NCI-H226 (cell line): ENCODE measurements at regions not wholly inside any gene's neighbourhood (a gene's known extent, or its start where the extent isn't known, plus 50 kb on each side); places are given as distances from the start of the nearest gene placed in this dataset.

ENCODE experiments used
- DNase-seq: peaks from one replicate; pipeline ENCODE4 v3.0.0-alpha.2; 2015

DNA sequence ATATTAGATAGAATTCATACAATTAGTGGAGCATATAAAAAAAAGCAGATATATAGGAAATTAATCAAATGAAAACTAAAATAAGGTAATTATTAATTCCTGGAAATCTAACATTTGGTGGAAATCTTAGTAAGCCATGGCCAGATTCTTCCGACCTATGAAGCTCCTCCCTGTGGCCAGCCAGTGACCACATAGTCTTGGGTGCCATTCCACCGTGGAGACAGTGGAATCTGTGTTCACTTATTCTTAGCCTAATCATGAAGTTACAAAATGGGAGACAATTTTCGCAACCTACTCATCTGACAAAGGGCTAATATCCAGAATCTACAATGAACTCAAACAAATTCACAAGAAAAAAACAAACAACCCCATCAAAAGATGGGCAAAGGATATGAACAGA is 241.9 kb upstream of the FLRT2 start:
- DNase-seq: no peak

GRCh38 chr14:85291731-85292130 is 238.2 kb upstream of the FLRT2 start:
- no peak for DNase-seq

DNA sequence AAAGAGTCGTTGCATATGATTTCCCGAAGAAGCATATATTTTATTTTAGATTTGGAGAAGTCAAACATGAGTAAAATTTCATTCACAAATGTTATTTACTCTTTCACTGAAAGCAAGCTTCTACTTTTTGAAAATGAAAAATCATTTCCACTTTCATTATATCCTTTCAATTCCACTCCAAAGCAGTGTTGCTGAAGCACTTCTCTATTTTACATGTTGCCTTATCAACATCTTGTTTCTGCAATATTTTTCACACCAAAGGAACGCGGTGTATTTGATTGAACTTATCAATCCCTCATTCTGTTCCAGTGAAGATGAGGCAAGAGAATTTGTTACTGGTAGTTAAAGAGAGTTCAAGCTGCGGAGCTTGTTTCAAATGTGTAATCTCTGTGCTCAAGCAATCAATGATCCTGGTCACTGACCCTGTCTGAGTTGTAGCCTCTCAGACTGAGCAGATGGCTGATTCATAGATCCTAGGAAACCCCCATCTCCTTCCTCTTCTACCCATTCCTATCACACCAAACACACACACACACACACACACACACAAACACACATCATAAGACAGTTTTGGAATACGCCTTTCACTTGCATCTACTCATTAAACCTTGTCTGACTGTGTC is 236.2 kb upstream of the FLRT2 start:
- no peak for DNase-seq

GRCh38 chr14:85295318-85295717 is 234.6 kb upstream of the FLRT2 start:
- DNase-seq: no peak

GRCh38 chr14:85296456-85297210 is 233.3 kb upstream of the FLRT2 start:
- DNase-seq: peak; percentile 89

GRCh38 chr14:85300107-85300506 is 229.8 kb upstream of the FLRT2 start:
- no peak for DNase-seq

GRCh38 chr14:85301506-85301905 is 228.4 kb upstream of the FLRT2 start:
- no peak for DNase-seq

GRCh38 chr14:85306024-85306423 is 223.9 kb upstream of the FLRT2 start:
- no peak for DNase-seq

GRCh38 chr14:85308531-85309300 is 221.2 kb upstream of the FLRT2 start:
- no peak for DNase-seq

DNA sequence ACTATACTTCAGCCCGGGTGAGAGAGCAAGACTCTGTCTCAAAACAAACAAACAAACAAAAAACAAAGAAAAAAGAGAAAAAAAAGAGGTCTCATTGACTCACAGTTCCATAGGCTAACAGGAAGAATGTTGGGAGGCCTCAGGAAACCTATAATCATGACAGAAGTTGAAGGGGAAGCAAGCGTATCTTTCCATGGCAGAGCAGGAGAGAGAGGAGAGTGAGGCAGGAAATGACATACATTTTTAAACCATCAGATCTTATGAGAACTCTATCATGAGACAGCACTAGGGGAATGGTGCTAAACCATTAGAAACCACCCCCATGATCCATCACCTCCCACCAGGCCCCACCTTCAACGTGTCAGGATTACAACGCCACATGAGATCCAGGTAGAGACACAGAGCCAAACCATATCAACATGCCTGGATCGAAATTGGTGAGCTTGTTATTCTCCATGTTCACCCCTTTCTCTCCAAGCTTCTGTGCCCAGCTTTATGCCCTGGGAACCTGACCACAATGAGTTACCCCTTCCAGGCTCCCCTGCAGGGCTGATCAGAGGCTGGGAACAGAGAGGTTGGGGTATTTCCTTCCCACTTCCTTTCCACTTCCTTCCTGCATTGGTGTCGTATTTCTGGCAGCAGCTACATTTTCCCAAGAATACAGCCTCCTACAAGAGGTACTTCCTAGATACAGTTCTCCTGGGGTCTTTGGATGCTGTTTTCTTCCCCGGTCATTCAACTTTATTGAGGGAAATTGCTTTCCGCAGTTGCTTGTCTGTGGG is 219.3 kb upstream of the FLRT2 start:
- no peak for DNase-seq

DNA sequence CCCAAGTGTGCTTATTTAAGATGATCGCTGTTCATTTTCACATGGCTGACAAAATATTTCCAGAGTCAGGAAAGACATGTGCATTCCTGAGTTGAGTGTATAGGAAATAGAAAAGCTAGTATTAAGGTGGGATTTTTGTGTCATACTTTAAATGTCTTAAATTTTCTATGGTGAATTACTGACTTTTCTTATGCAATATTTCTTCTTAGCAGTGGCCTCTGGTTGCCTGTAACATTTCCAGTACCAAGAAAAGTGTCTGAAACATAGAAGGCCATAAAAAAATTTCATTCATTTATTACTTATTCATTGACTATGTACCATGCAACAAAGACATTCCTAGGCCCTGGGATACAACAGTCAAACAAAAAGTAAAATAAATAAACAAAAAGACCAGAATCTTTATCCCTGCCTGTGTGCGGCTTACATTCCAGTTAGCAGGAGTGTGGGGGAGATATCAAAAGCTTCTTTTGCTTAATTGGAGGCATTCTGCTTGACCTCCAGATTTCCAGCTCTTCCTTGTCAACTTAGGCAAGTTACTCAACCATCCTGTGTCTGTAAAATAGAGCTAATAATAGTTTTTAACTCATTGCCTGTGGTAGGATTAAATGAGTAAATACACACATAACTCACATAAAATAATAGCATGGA is 216.3 kb upstream of the FLRT2 start:
- DNase-seq: peak; percentile 2

DNA sequence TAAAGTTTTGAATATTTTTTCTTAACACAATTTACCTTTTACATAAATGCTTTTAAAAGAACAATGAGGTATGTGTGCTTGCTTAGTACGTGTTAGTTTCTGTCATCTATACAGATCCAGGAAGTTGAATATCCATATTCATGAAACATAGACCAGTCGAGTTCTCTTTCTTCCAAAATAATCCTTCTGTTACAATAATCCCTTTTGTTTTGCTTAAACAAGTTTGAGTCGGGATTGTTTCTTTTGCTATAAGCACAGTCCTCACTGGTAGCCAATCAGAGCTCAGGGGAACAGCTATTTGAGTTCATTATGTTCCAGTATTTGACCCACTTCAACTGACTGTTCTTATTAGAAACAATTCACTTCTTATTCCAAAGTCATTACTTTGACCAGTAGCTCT is 214.7 kb upstream of the FLRT2 start:
- DNase-seq: no peak

DNA sequence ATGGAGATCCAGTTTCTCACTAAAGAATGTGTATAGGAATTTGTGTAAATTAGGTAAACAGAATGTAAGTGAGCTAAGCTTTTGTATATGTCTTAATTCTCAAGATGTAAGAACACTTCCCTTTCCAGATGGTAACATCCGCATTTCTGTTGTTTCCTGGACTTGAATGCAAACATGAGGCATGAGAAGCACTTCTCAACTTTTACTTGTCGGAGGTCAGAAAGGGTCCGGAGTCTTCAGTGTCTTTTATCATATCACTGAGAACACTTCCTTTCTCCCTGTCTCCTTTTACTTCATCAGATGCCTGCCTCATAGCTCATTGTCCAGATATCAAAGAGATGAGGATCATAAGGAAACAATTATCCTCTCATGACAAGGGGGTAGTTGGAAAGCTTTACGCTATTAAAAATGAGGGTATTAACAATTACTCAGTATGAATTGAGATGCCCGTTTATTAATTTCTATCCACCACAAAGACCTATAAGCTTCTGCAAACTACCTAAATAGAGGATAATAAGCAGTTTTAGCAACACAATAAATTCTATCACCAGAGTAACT is 214.1 kb upstream of the FLRT2 start:
- no peak for DNase-seq

DNA sequence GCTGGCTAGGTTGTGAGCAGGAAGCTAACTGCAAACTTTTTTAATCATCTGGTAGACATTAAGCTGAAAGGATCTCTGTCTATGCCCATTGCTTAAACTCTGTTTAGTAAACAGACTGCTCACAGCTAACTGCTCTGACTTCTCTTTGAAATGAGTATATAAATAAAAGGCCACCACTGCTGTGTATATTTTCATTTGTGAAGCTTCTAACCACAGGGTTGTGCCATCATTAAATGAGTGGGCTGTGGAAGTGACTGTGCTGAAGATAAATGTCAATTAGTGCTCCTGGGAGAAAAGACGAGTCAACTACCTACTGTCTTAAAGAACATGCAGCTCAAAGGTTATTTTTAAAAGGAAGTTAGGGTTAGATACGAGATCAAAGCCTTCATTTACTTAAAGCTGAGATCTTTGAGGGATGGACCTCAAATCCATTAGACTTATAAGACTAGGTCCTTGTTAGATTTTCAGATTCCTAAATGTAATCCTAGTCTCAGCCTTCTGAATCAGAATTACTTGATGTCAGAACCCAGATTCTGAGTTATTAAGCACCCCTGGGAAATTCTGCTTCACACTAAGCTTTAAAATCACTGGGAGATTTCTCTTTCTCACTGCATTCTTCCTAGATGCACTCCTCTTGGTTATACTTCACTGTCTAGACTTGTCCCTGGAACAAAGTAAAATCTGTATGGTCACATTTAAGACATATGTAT is 213.1 kb upstream of the FLRT2 start:
- DNase-seq: no peak

DNA sequence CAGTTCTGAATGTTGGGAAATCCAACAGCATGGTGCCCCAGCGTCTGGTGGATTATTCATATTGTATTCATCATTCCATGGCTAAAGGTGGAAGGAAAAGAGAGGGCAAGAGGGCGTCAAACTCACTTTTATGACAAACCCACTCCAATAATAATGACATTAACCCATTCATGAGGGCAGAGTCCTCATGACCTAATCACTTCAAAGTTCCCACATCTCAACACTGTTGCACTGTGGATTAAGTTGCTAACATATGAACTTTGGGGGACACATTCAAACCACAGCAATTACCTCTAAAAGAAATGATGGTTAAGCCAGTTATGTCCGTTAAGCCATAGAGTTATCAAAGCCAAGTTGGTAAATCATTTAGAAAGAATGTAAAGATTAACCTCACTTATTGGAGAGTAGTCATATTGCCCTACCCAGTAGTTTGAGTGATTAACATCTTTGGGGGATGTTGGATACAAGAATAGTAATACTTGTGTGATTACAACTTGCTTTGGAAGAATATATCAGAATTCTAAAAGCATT is 212.4 kb upstream of the FLRT2 start:
- peak; percentile 3 for DNase-seq

- no peak for DNase-seq
These were observed 210.8 kb upstream of the FLRT2 start for GRCh38 chr14:85319101-85319500.

DNA sequence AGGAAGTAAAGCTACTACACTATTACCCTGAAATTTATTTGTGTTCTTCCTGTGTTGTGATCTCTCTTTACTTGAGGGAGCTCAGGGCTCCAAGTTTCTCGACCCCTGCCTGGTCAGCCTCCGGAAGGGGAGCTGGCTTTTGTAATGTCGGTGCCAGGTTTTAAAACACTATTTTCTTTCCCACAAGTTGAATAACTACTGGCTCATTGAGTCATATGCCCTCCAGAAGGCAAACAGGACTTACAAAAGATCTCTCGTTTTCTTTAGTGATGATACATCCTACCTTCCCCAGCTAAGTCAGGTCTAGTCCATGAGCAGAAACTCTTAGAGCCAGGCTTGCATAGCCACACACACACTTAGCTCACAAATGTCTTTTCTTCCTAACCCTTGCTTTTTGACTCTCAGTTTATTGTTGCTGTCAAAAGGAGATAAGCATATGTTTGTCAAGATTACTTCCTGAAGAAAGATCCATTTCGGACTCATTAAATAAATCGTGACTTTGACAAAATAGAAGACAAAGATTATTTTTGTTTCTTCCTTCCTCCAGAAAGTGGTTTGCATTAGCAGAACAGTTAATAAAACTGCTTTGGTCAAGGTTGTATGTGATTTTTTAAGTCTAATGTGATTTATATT is 209.8 kb upstream of the FLRT2 start:
- no peak for DNase-seq

- no peak for DNase-seq
These were observed 204.6 kb upstream of the FLRT2 start for GRCh38 chr14:85325134-85326017.

GRCh38 chr14:85332401-85332800 is 197.5 kb upstream of the FLRT2 start:
- DNase-seq: no peak

GRCh38 chr14:85333313-85333712 is 196.6 kb upstream of the FLRT2 start:
- peak; percentile 47 for DNase-seq
